SK-MEL-5 (cell line): ENCODE measurements at regions not wholly inside any gene's neighbourhood (a gene's known extent, or its start where the extent isn't known, plus 50 kb on each side); places are given as distances from the start of the nearest gene placed in this dataset.

Experiments used
- DNase-seq: peaks from one replicate; pipeline ENCODE4 v3.0.0-alpha.2; 2016; ENCODE audit warnings: low read depth, low spot score
- in situ Hi-C: cut with HindIII; loops from 2 replicates; pipeline ENCODE4 v1.10.0; 2016; ENCODE audit warnings: low sequenced_read_pairs, high pct_unique_total_duplicates, low pct_unique_long_range_greater_than_20kb

DNA sequence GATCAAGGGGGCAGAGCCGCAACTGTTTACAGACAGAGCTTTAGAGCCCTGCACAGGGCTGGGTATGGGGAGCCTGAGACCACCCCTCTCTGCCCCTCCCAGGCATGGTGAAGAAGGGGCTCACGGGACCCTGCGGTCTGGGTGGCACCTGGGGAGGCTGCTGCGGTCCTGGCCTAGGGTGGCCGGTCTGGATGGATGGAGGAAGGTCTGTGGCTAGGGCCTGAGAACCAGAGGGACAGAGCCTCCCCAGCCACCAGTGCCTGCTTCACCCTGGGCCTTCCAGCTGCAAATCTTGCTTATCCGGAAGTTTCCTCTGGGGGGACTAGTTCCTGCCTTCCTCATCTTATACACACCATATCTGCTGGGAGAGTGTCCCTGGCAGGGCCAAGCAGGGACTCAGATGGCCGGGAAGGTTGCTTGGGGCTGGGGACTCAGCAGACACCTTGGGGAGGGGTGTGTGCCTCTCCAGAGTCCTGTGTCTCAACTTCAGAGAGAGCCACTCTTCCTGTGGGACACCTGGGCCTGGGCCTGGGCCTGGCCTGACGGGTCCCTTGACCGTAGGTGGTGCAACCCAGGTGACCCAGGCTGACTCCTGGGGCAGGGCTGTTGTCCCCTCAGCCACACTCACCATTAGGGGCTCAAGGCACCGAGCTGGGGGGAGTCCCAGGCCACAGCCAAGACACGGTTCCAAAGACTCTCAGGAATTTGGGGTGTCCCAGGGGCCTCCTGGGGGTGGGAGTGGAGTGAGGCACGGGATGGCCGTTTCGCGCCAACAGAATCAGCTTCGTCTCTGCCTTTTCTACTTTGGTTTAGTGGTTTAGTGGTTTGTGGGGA is 52.0 kb upstream of the ACTRT2 start:
- no peak for DNase-seq
- in situ Hi-C loops, result no loop called here

GRCh38 chr1:2969845-2970291 is 51.4 kb upstream of the ACTRT2 start:
- no peak for DNase-seq
- in situ Hi-C loops, result no loop called here

DNA sequence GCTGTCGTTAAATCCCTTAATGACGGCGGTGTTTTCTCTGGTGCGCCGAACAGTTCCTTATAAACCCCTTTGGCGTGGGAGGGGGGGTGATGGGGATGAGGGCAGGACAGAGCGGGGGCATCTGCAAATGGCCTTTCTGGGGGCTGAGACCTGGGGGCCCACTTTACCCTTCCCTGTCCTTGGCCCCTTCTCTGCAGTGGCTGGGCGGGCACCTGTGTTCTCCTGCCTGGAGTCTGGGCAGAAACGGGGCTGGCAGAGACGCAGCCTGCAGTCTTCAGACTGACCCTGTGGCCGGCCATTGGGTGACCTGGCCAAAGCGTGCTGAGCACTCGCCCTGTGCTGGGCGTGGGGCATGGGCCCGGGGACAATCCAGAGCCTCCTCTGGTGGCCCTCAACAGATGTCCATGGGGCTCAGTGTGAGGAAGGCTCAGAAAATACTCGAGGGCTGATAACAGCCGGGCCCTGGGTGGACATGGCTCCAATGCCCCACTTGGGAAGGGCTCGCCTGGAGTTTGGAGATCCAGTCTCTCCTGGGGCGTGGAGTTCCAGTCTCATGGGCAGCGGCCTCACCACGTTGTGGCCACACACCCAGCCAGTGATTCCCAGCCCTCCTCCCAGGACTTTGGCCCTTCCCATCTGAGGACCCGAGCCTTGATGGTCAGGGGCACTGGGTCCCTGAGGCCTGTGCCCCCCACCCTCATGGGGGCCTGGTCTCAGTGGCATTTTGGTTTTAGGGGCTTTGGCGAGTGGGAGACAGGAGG is 50.8 kb upstream of the ACTRT2 start:
- in situ Hi-C loops, result no loop called here
- no peak for DNase-seq

GRCh38 chr1:2971101-2971501 is 50.2 kb upstream of the ACTRT2 start:
- in situ Hi-C loops, result no loop called here
- DNase-seq, result no peak
